HepG2 (cell line): ENCODE measurements at regions not wholly inside any gene's neighbourhood (a gene's known extent, or its start where the extent isn't known, plus 50 kb on each side); places are given as distances from the start of the nearest gene placed in this dataset.
A peak's percentile ranks its signal among the peaks of the same experiment; 100 is the strongest.

Experiments used
- ATAC-seq: fragments of 200-7000 bp; cut with Tn5 transposase; 3 replicates; pipeline ENCODE4 v1.9.1; 2020; ENCODE audit warnings: mild to moderate bottlenecking, moderate library complexity
- BruUV-seq: library from RNA; stranded (reverse); fragments of 400-500 nt; replicated peaks from 2 replicates; lab custom pipeline; 2021; lab: Mats Ljungman, UMichigan
- CTCF ChIA-PET: fragments of 300-600 bp; formaldehyde crosslinking; extraction: SDS; loops from one replicate; lab custom pipeline; 2021; ENCODE audit warnings: low total read pairs, inconsistent platforms, low intra/inter-chr PET ratio; lab: Yijun Ruan, JAX
- POLR2A ChIA-PET: fragments of 350-600 bp; sonication (Branson Sonifier 250); formaldehyde crosslinking; loops from one replicate; lab custom pipeline; 2020; ENCODE audit warnings: antibody characterized with exemption, inconsistent platforms; lab: Yijun Ruan, JAX
- DNase-seq: peaks from one replicate; pipeline ENCODE4 v3.0.0-alpha.2; 2015; ENCODE audit warnings: low spot score
- FAIRE-seq: peaks from 3 replicates; lab custom pipeline; 2011; peaks lifted over from hg19 to GRCh38; lab: Jason Lieb, UNC
- H2AFZ ChIP-seq: one replicate; pipeline ENCODE4 v1.6.1; 2011; ENCODE audit warnings: low read length, inconsistent platforms
- H3K27ac ChIP-seq: fragments of 300-600 bp; 3 replicates; pipeline ENCODE4 v1.8.0; 2011; ENCODE audit warnings: mixed run types, mild to moderate bottlenecking, mixed read lengths, low read length, inconsistent platforms; ENCODE audit not compliant: insufficient read depth; ENCODE audit errors: extremely low read length
- H3K27me3 ChIP-seq, 2 experiments: fragments of 200-600 bp in 1 of 2; 2 replicates in 1 of 2; 3 replicates in 1 of 2; pipeline versions ENCODE4 v1.6.0 to v1.8.0; 2011; ENCODE audit warnings: low read length in 2 of 2, mild to moderate bottlenecking in 2 of 2, moderate library complexity in 2 of 2, inconsistent platforms in 1 of 2; ENCODE audit not compliant: insufficient read depth in 2 of 2, control insufficient read depth in 1 of 2
- H3K36me3 ChIP-seq, 2 experiments: fragments of 200-600 bp in 1 of 2; replicated peaks in 1 of 2; 2 replicates in 1 of 2; 3 replicates in 1 of 2; pipeline versions ENCODE4 v1.5.1 to v1.8.0; 2011; ENCODE audit warnings: low read length in 2 of 2, inconsistent platforms in 1 of 2; ENCODE audit not compliant: insufficient read depth in 2 of 2, control insufficient read depth in 1 of 2
- H3K4me1 ChIP-seq: 2 replicates; pipeline ENCODE4 v1.5.1; 2012; ENCODE audit warnings: low read length, inconsistent platforms; ENCODE audit not compliant: insufficient read depth
- H3K4me2 ChIP-seq: 2 replicates; pipeline ENCODE4 v1.6.0; 2011; ENCODE audit warnings: low read depth, low read length, inconsistent platforms
- H3K4me3 ChIP-seq, 3 experiments: fragments of 200-600 bp in 1 of 3; sonication (generic), shearing (Covaris generic) in 1 of 3; replicated peaks in 1 of 3; 2 replicates each; pipeline ENCODE4 v1.5.1; 2011 to 2016; ENCODE audit warnings: low read length in 3 of 3, inconsistent platforms in 2 of 3, low read depth in 2 of 3, mild to moderate bottlenecking in 2 of 3, control low read depth in 1 of 3, mixed read lengths in 1 of 3; ENCODE audit not compliant: insufficient read depth in 1 of 3
- H3K79me2 ChIP-seq: one replicate; pipeline ENCODE4 v1.6.1; 2011; ENCODE audit warnings: low read length, inconsistent platforms; ENCODE audit not compliant: insufficient read depth
- H3K9ac ChIP-seq: 2 replicates; pipeline ENCODE4 v1.6.0; 2011; ENCODE audit warnings: mild to moderate bottlenecking, low read depth, low read length, inconsistent platforms; ENCODE audit not compliant: insufficient read depth
- H3K9me3 ChIP-seq: 2 replicates; pipeline ENCODE4 v1.5.1; 2012; ENCODE audit warnings: mild to moderate bottlenecking, low read length
- H4K20me1 ChIP-seq: 2 replicates; pipeline ENCODE4 v1.6.0; 2011; ENCODE audit warnings: inconsistent platforms, mild to moderate bottlenecking, low read length, moderate library complexity; ENCODE audit not compliant: insufficient read depth
- BATF2 ChIP-seq: sonication (generic); formaldehyde crosslinking; IDR thresholded peaks from 2 replicates; pipeline ENCODE4 v1.8.0; 2022; ENCODE audit warnings: mild to moderate bottlenecking, missing genetic modification reagents, moderate library complexity
- BRD4 ChIP-seq: sonication (generic); formaldehyde crosslinking; IDR thresholded peaks from 2 replicates; pipeline ENCODE4 v1.4.0; 2020; ENCODE audit warnings: missing genetic modification reagents
- CTCF ChIP-seq: sonication (generic); formaldehyde crosslinking; IDR thresholded peaks from 2 replicates; pipeline ENCODE4 v1.5.0; 2020; ENCODE audit warnings: mild to moderate bottlenecking, missing genetic modification reagents, moderate library complexity
- FOSL2 ChIP-seq: sonication (generic); formaldehyde crosslinking; IDR thresholded peaks from 2 replicates; pipeline ENCODE4 v1.4.0; 2020; ENCODE audit warnings: missing genetic modification reagents
- HES4 ChIP-seq: sonication (generic); formaldehyde crosslinking; IDR thresholded peaks from 2 replicates; pipeline ENCODE4 v1.9.0; 2021; ENCODE audit warnings: mild to moderate bottlenecking, missing genetic modification reagents, borderline replicate concordance
- HOXD1 ChIP-seq: sonication (generic); formaldehyde crosslinking; IDR thresholded peaks from 2 replicates; pipeline ENCODE4 v1.5.0; 2020; ENCODE audit warnings: missing genetic modification reagents
- JDP2 ChIP-seq: sonication (generic); formaldehyde crosslinking; IDR thresholded peaks from 2 replicates; pipeline ENCODE4 v1.8.1; 2022; ENCODE audit warnings: missing genetic modification reagents, borderline replicate concordance
- MIXL1 ChIP-seq: IDR thresholded peaks from 2 replicates; pipeline ENCODE4 v1.6.1; 2016
- MYC ChIP-seq: sonication (generic); formaldehyde crosslinking; IDR thresholded peaks from 2 replicates; pipeline ENCODE4 v1.9.0; 2021; ENCODE audit warnings: missing genetic modification reagents, borderline replicate concordance
- SAP130 ChIP-seq: IDR thresholded peaks from 2 replicates; pipeline ENCODE4 v1.6.1; 2016; ENCODE audit warnings: low read depth
- SPEN ChIP-seq: sonication (generic); formaldehyde crosslinking; IDR thresholded peaks from 2 replicates; pipeline ENCODE4 v1.5.1; 2020; ENCODE audit warnings: low read depth, mild to moderate bottlenecking, missing genetic modification reagents
- TEAD3 ChIP-seq: optimal IDR thresholded peaks from 2 replicates; pipeline ENCODE3; 2016; ENCODE audit warnings: borderline replicate concordance
- YY1 ChIP-seq: IDR thresholded peaks from 2 replicates; pipeline ENCODE4 v1.6.1; 2011; ENCODE audit warnings: low read length, low read depth, moderate library complexity, mild to moderate bottlenecking; ENCODE audit not compliant: insufficient read depth, insufficient replicate concordance
- ZNF501 ChIP-seq: sonication (generic); formaldehyde crosslinking; IDR thresholded peaks from 2 replicates; pipeline ENCODE4 v1.5.1; 2020; ENCODE audit warnings: mild to moderate bottlenecking, moderate library complexity, missing genetic modification reagents
- ZNF672 ChIP-seq: sonication (generic); formaldehyde crosslinking; IDR thresholded peaks from 2 replicates; pipeline ENCODE4 v1.8.1; 2022; ENCODE audit warnings: missing genetic modification reagents
- ZNF687 ChIP-seq: sonication (generic); formaldehyde crosslinking; IDR thresholded peaks from 2 replicates; pipeline ENCODE4 v1.5.1; 2020; ENCODE audit warnings: mild to moderate bottlenecking, missing genetic modification reagents, moderate library complexity
- ZNF781 ChIP-seq: sonication (generic); formaldehyde crosslinking; IDR thresholded peaks from 2 replicates; pipeline ENCODE4 v1.5.1; 2020; ENCODE audit warnings: borderline replicate concordance, mild to moderate bottlenecking, missing genetic modification reagents; ENCODE audit errors: not compliant biosample characterization
- WGBS: methylation state at CpG from one replicate; pipeline ENCODE4 v1.1.6; 2017; ENCODE audit warnings: low lambda C conversion rate; 5-methylcytosine and 5-hydroxymethylcytosine counted together
- in situ Hi-C: cut with HindIII; loops from 2 replicates; pipeline ENCODE4 v1.10.0; 2017; ENCODE audit warnings: low pct_unique_long_range_greater_than_20kb; ENCODE audit not compliant: extremely low pct_ligation_motif_present
- intact Hi-C: fragments of 100-400 bp; cut with micrococcal nuclease; formaldehyde crosslinking; loops from one replicate; pipeline ENCODE4 v1.10.0; 2022; ENCODE audit not compliant: unreplicated experiment

- peaks cover 0 to 18% of the 10 kb centered on the region in 2 experiments; a peak in 4 of 5 replicates for H3K27me3 ChIP-seq
- peaks cover 38% of the 10 kb centered on the region for H3K4me1 ChIP-seq
- intact Hi-C loops, result loop anchor here (1.0 kb wide), 3 partner anchors 50 to 261 kb away; no protein-coding TSS in a partner anchor
- ATAC-seq (peak; percentile 26), DNase-seq (peak; percentile 64), FAIRE-seq (no peak)
- peak overlapping the region; percentile 68 for H3K4me2 ChIP-seq
- H2AFZ ChIP-seq, result no peak overlapping the region
- no peaks in the 10 kb centered on the region for H3K9me3 ChIP-seq
- in situ Hi-C loops, result loop anchor here (5.0 to 10.0 kb wide), 2 partner anchors 172 to 260 kb away; no protein-coding TSS in a partner anchor
- BruUV-seq, result no TSS peak
- H3K79me2 ChIP-seq, result no peaks in the 10 kb centered on the region
- no peaks in the 10 kb centered on the region for H4K20me1 ChIP-seq
- H3K36me3 ChIP-seq, result no peaks in the 10 kb centered on the region
- ChIA-PET CTCF (interaction anchor here (0.8 to 4.3 kb wide), 6 partner anchors 10 to 263 kb away, joined by 3 to 70 read pairs (median 6); no protein-coding TSS in a partner anchor), POLR2A (no interaction called here)
- H3K27ac ChIP-seq, result no peak overlapping the region
- 6% methylated on average over 10 of the region's 27 CpGs for WGBS
- H3K4me3 ChIP-seq, result peak overlapping the region in 1 of 3 experiments; percentile 40; a peak in 2 of 6 replicates
- no peak overlapping the region; the same call in 1 of the 2 replicates for H3K9ac ChIP-seq
- TF ChIP-seq SAP130, result peak; percentile 35; the same call in 1 of the 2 replicates
- TF ChIP-seq ZNF501 (CRISPR knock-in tag), result peak; percentile 63; the same call in 1 of the 2 replicates
- 0 out of 2 replicates have a peak, but pooled peaks have one; percentile 62 for TF ChIP-seq SPEN (CRISPR knock-in tag)
- TF ChIP-seq HES4 (CRISPR knock-in tag), result no peak
- no peak for TF ChIP-seq ZNF672 (CRISPR knock-in tag)
- peak; percentile 50 for TF ChIP-seq ZNF781 (CRISPR knock-in tag)
- TF ChIP-seq BRD4 (CRISPR knock-in tag), result no peak
- peak; percentile 97 for TF ChIP-seq CTCF (CRISPR knock-in tag)
- peak; percentile 59 for TF ChIP-seq ZNF687
- no peak for TF ChIP-seq BATF2
- TF ChIP-seq HOXD1 (CRISPR knock-in tag), result no peak
- peak; percentile 59 for TF ChIP-seq FOSL2 (CRISPR knock-in tag)
- TF ChIP-seq JDP2 (CRISPR knock-in tag), result no peak
- TF ChIP-seq MIXL1 (CRISPR knock-in tag), result peak; percentile 58; the same call in 1 of the 2 replicates
- peak; percentile 59 for TF ChIP-seq YY1
- peak; percentile 18; the same call in 1 of the 2 replicates for TF ChIP-seq MYC (CRISPR knock-in tag)
- peak; percentile 57 for TF ChIP-seq TEAD3
Measured at GRCh38 chr13:99436686-99437416, 64.4 kb upstream of the TM9SF2 start.
